HL-60/S4 treated with retinoic acid at 250 ng/mL for 4 days and 3 days (cell line): ENCODE measurements at regions not wholly inside any gene's neighbourhood (a gene's known extent, or its start where the extent isn't known, plus 50 kb on each side); places are given as distances from the start of the nearest gene placed in this dataset.

Source experiments
- in situ Hi-C: fragments of 300-500 bp; cut with MboI; formaldehyde crosslinking; loops from 2 replicates; pipeline ENCODE4 v1.7.0; 2022; ENCODE audit warnings: low sequenced_read_pairs

GRCh38 chr22:25365491-25366261, 146.2 kb downstream of the CRYBB2 start:
- in situ Hi-C loops: no loop called here

- in situ Hi-C loops: no loop called here
Measured at GRCh38 chr22:25366408-25366807, 147.0 kb downstream of the CRYBB2 start.

GRCh38 chr22:25366876-25367466, 147.5 kb downstream of the CRYBB2 start:
- in situ Hi-C loops: no loop called here

- in situ Hi-C loops: no loop called here
Measured at GRCh38 chr22:25367756-25368155, 148.3 kb downstream of the CRYBB2 start.

- in situ Hi-C loops: no loop called here
Measured at GRCh38 chr22:25368271-25368670, 148.8 kb downstream of the CRYBB2 start.

GRCh38 chr22:25369041-25369440, 149.6 kb downstream of the CRYBB2 start:
- in situ Hi-C loops: no loop called here

GRCh38 chr22:25370322-25370721, 150.9 kb downstream of the CRYBB2 start:
- in situ Hi-C loops: no loop called here

- in situ Hi-C loops: no loop called here
Measured at GRCh38 chr22:25372000-25372595, 152.7 kb downstream of the CRYBB2 start.

- in situ Hi-C loops: no loop called here
Measured at GRCh38 chr22:25373961-25374360, 154.5 kb downstream of the CRYBB2 start.

GRCh38 chr22:25374869-25375268, 155.4 kb downstream of the CRYBB2 start:
- in situ Hi-C loops: no loop called here

- in situ Hi-C loops: no loop called here
Measured at GRCh38 chr22:25375683-25376082, 156.2 kb downstream of the CRYBB2 start.

- in situ Hi-C loops: no loop called here
Measured at GRCh38 chr22:25377699-25378098, 158.3 kb downstream of the CRYBB2 start.

- in situ Hi-C loops: no loop called here
Measured at GRCh38 chr22:25380122-25380747, 160.8 kb downstream of the CRYBB2 start.

GRCh38 chr22:25382762-25383161, 163.3 kb downstream of the CRYBB2 start:
- in situ Hi-C loops: no loop called here

- in situ Hi-C loops: no loop called here
Measured at GRCh38 chr22:25383278-25383820, 163.9 kb downstream of the CRYBB2 start.

GRCh38 chr22:25383892-25384291, 164.5 kb downstream of the CRYBB2 start:
- in situ Hi-C loops: no loop called here

- in situ Hi-C loops: no loop called here
Measured at GRCh38 chr22:25386538-25386884, 167.1 kb downstream of the CRYBB2 start.

GRCh38 chr22:25388415-25388814, 169.0 kb downstream of the CRYBB2 start:
- in situ Hi-C loops: no loop called here

GRCh38 chr22:25388866-25389540, 169.6 kb downstream of the CRYBB2 start:
- in situ Hi-C loops: no loop called here

GRCh38 chr22:25389541-25389919, 170.1 kb downstream of the CRYBB2 start:
- in situ Hi-C loops: no loop called here
